ENCODE measurements at regions not wholly inside any gene's neighbourhood (a gene's known extent, or its start where the extent isn't known, plus 50 kb on each side); places are given as distances from the start of the nearest gene placed in this dataset.

- no peak overlapping the region for H3K4ac ChIP-seq (ENCODE audit: low read depth, low read length)
- H3K27ac ChIP-seq (ENCODE audit: insufficient read depth, low read length): no peak overlapping the region
- no peak overlapping the region for H3K18ac ChIP-seq (ENCODE audit: low read depth, low read length)
- WGBS, 2 experiments (ENCODE audit: extremely low coverage in 2 of 2, insufficient read length in 1 of 2): 4% methylated on average over 3 of the region's 13 CpGs; no CpG with 5 or more reads in 1 of the 2 experiments
- no peaks in the 10 kb centered on the region for H4K20me1 ChIP-seq (ENCODE audit: insufficient read depth, low read length)
- H3K9ac ChIP-seq (ENCODE audit: low read depth, low read length): no peak overlapping the region
- TF ChIP-seq POLR2A (IDR thresholded peaks at IDR 0.05; ENCODE audit: low read depth, low read length) (no peak), CEBPB (IDR thresholded peaks at IDR 0.05; ENCODE audit: low read depth, low read length) (no peak), MAFK (IDR thresholded peaks at IDR 0.05; ENCODE audit: low read depth, low read length) (peak; percentile 34; the same call in 1 of the 2 replicates)
- TF ChIP-seq, protein P1, sequence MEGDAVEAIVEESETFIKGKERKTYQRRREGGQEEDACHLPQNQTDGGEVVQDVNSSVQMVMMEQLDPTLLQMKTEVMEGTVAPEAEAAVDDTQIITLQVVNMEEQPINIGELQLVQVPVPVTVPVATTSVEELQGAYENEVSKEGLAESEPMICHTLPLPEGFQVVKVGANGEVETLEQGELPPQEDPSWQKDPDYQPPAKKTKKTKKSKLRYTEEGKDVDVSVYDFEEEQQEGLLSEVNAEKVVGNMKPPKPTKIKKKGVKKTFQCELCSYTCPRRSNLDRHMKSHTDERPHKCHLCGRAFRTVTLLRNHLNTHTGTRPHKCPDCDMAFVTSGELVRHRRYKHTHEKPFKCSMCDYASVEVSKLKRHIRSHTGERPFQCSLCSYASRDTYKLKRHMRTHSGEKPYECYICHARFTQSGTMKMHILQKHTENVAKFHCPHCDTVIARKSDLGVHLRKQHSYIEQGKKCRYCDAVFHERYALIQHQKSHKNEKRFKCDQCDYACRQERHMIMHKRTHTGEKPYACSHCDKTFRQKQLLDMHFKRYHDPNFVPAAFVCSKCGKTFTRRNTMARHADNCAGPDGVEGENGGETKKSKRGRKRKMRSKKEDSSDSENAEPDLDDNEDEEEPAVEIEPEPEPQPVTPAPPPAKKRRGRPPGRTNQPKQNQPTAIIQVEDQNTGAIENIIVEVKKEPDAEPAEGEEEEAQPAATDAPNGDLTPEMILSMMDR (conservative IDR thresholded peaks at IDR 0.05; ENCODE audit: low read depth, low read length): no peak
- TF ChIP-seq, protein P2, sequence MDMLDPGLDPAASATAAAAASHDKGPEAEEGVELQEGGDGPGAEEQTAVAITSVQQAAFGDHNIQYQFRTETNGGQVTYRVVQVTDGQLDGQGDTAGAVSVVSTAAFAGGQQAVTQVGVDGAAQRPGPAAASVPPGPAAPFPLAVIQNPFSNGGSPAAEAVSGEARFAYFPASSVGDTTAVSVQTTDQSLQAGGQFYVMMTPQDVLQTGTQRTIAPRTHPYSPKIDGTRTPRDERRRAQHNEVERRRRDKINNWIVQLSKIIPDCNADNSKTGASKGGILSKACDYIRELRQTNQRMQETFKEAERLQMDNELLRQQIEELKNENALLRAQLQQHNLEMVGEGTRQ (IDR thresholded peaks at IDR 0.05; ENCODE audit: low read depth, low read length): no peak
- no peak overlapping the region for H4K5ac ChIP-seq (ENCODE audit: low read depth, low read length)
- no peaks in the 10 kb centered on the region for H3K36me3 ChIP-seq (ENCODE audit: control insufficient read depth, insufficient read depth, low read length)
- in situ Hi-C loops (cut with MboI; ENCODE audit: low sequenced_read_pairs) (no loop called here), intact Hi-C loops (cut with micrococcal nuclease) (no loop called here), dilution Hi-C loops (cut with HindIII; ENCODE audit: low sequenced_read_pairs, unreplicated experiment) (no loop called here)
- peaks cover 27% of the 10 kb centered on the region for H3K27me3 ChIP-seq (ENCODE audit: control insufficient read depth, insufficient read depth, low read length)
- no peak overlapping the region for H2BK5ac ChIP-seq (ENCODE audit: low read depth, low read length, poor library complexity, severe bottlenecking)
- no peak overlapping the region for H3K23ac ChIP-seq (ENCODE audit: low read depth, low read length)
- no TSS peak for BruUV-seq (replicated peaks)
- H3K9me1 ChIP-seq (ENCODE audit: insufficient read depth, low read length): no peaks in the 10 kb centered on the region
- CTCF ChIA-PET: no interaction called here
- H2AFZ ChIP-seq (replicated peaks; ENCODE audit: low read length, poor library complexity): no peak overlapping the region
- no peak overlapping the region for H4K91ac ChIP-seq (ENCODE audit: insufficient read depth, low read depth, low read length)
- no peak overlapping the region for H3K14ac ChIP-seq (replicated peaks; ENCODE audit: low read depth, low read length)
- H2BK20ac ChIP-seq (ENCODE audit: low read depth, low read length): no peak overlapping the region
- DNase-seq (no peak), ATAC-seq (ENCODE audit: low read depth) (no peak)
- H3K4me1 ChIP-seq (ENCODE audit: control insufficient read depth, insufficient read depth, low read length): no peaks in the 10 kb centered on the region
- no peaks in the 10 kb centered on the region for H3K9me3 ChIP-seq (ENCODE audit: control insufficient read depth, insufficient read depth, low read length)
- H2BK15ac ChIP-seq (ENCODE audit: low read depth, low read length): no peak overlapping the region
- no peak overlapping the region for H2AK9ac ChIP-seq (replicated peaks; ENCODE audit: low read depth, low read length, poor library complexity)
- no peak overlapping the region for H4K8ac ChIP-seq (ENCODE audit: low read depth in 2 of 2, low read length in 2 of 2)
- no peaks in the 10 kb centered on the region for H3K79me1 ChIP-seq (ENCODE audit: low read depth in 1 of 2, low read length in 2 of 2)
- H3K4me3 ChIP-seq (ENCODE audit: insufficient read depth, low read depth, low read length): no peak overlapping the region
- H2AK5ac ChIP-seq (ENCODE audit: low read depth, low read length): no peak overlapping the region
- H3K56ac ChIP-seq (ENCODE audit: extremely low read depth, insufficient read depth, low read length): no peak overlapping the region
- POLR2A ChIA-PET (ENCODE audit: unreplicated experiment): no interaction called here
- H2BK120ac ChIP-seq (ENCODE audit: low read depth, low read length): no peak overlapping the region
- H3K4me2 ChIP-seq (ENCODE audit: low read depth, low read length): no peak overlapping the region
These were observed 170.2 kb upstream of the PMEPA1 start for GRCh38 chr20:57879779-57880570.

Measured in IMR-90 (cell line).